Kidney (tissue), 13 donors: ENCODE measurements at regions not wholly inside any gene's neighbourhood (a gene's known extent, or its start where the extent isn't known, plus 50 kb on each side); places are given as distances from the start of the nearest gene placed in this dataset.

ENCODE experiments used
- DNase-seq, 5 donors: peaks; one replicate each; pipeline ENCODE4 v3.0.0-alpha.2; 2013 to 2020
- FAIRE-seq: peaks from 2 replicates; lab custom pipeline; 2012; peaks lifted over from hg19 to GRCh38; lab: Jason Lieb, UNC
- H3K27ac ChIP-seq, 2 donors: one replicate each; pipeline ENCODE4 v1.7.0; 2013; ENCODE audit warnings: low read depth in 2 of 2, low read length in 2 of 2, inconsistent platforms in 1 of 2
- H3K27me3 ChIP-seq: one replicate; pipeline ENCODE4 v1.7.1; 2013; ENCODE audit warnings: low read length, inconsistent platforms; ENCODE audit not compliant: control insufficient read depth, insufficient read depth
- H3K36me3 ChIP-seq, 3 donors: one replicate each; pipeline versions ENCODE4 v1.7.0 to v1.7.1; 2013; ENCODE audit warnings: low read length in 3 of 3, control low read depth in 1 of 3, inconsistent platforms in 1 of 3; ENCODE audit not compliant: insufficient read depth in 3 of 3, control insufficient read depth in 2 of 3
- H3K4me1 ChIP-seq, 3 donors: one replicate each; pipeline versions ENCODE4 v1.7.0 to v1.7.1; 2013; ENCODE audit warnings: low read length in 3 of 3, inconsistent platforms in 1 of 3, low read depth in 1 of 3; ENCODE audit not compliant: control insufficient read depth in 2 of 3, insufficient read depth in 2 of 3
- H3K4me3 ChIP-seq, 3 donors: one replicate each; pipeline versions ENCODE4 v1.7.0 to v1.8.1; 2013; ENCODE audit warnings: low read length in 3 of 3, control low read depth in 1 of 3, inconsistent platforms in 1 of 3
- H3K9ac ChIP-seq, 3 donors: one replicate each; pipeline versions ENCODE4 v1.7.0 to v1.7.1; 2013; ENCODE audit warnings: low read length in 3 of 3, control low read depth in 1 of 3, inconsistent platforms in 1 of 3
- H3K9me3 ChIP-seq, 3 donors: one replicate each; pipeline versions ENCODE4 v1.7.0 to v1.7.1; 2013; ENCODE audit warnings: low read length in 3 of 3, control low read depth in 1 of 3, inconsistent platforms in 1 of 3; ENCODE audit not compliant: control insufficient read depth in 2 of 3, insufficient read depth in 1 of 3
- intact Hi-C: fragments of 100-400 bp; cut with DNase I; formaldehyde crosslinking; loops from one replicate; pipeline ENCODE4 v1.11.1; 2022
- TF ChIP-seq, protein P1 (sequence below): IDR thresholded peaks from 3 replicates; pipeline ENCODE4 v1.5.1; 2012; ENCODE audit warnings: mild to moderate bottlenecking, moderate library complexity, borderline replicate concordance; ENCODE audit not compliant: insufficient read depth; ENCODE audit errors: extremely low read depth
- donor health status: control.
- donor health status: control.
- donor health status: control.
- donor health status: control.
- donor health status: control.
- donor health status: DM: yes; HTN: yes; CAD: no.
- donor health status: Normal renal cell carcinoma (clear cell type).

- no peaks in the 10 kb centered on the region for H3K9me3 ChIP-seq
- H3K9ac ChIP-seq, result no peak overlapping the region
- H3K27ac ChIP-seq, result no peak overlapping the region
- FAIRE-seq, result no peak
- TF ChIP-seq, protein P1, sequence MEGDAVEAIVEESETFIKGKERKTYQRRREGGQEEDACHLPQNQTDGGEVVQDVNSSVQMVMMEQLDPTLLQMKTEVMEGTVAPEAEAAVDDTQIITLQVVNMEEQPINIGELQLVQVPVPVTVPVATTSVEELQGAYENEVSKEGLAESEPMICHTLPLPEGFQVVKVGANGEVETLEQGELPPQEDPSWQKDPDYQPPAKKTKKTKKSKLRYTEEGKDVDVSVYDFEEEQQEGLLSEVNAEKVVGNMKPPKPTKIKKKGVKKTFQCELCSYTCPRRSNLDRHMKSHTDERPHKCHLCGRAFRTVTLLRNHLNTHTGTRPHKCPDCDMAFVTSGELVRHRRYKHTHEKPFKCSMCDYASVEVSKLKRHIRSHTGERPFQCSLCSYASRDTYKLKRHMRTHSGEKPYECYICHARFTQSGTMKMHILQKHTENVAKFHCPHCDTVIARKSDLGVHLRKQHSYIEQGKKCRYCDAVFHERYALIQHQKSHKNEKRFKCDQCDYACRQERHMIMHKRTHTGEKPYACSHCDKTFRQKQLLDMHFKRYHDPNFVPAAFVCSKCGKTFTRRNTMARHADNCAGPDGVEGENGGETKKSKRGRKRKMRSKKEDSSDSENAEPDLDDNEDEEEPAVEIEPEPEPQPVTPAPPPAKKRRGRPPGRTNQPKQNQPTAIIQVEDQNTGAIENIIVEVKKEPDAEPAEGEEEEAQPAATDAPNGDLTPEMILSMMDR, result no peak
- no peak overlapping the region for H3K4me3 ChIP-seq
- no peaks in the 10 kb centered on the region for H3K36me3 ChIP-seq
- intact Hi-C loops, result no loop called here
- DNase-seq, result no peak
- no peaks in the 10 kb centered on the region for H3K4me1 ChIP-seq
- H3K27me3 ChIP-seq, result no peaks in the 10 kb centered on the region
Measured at GRCh38 chr15:56844892-56845291, 73.6 kb upstream of the TCF12 start.

GRCh38 chr15:56844471-56844870 lies 74.0 kb upstream of the TCF12 start:
- Histone ChIP-seq H3K4me3 (no peak overlapping the region), H3K36me3 (no peaks in the 10 kb centered on the region), H3K27ac (no peak overlapping the region), H3K9me3 (no peaks in the 10 kb centered on the region), H3K4me1 (no peaks in the 10 kb centered on the region), H3K27me3 (no peaks in the 10 kb centered on the region), H3K9ac (no peak overlapping the region)
- DNase-seq (no peak), FAIRE-seq (no peak)
- TF ChIP-seq, protein P1, result no peak
- intact Hi-C loops, result no loop called here

GRCh38 chr15:56839641-56840040 lies 78.8 kb upstream of the TCF12 start:
- Histone ChIP-seq H3K36me3 (no peaks in the 10 kb centered on the region), H3K9me3 (no peaks in the 10 kb centered on the region), H3K9ac (no peak overlapping the region), H3K4me3 (no peak overlapping the region), H3K27me3 (no peaks in the 10 kb centered on the region), H3K27ac (no peak overlapping the region), H3K4me1 (no peaks in the 10 kb centered on the region)
- intact Hi-C loops, result no loop called here
- FAIRE-seq, result no peak
- no peak for DNase-seq
- TF ChIP-seq, protein P1, result no peak

GRCh38 chr15:56839099-56839498 lies 79.3 kb upstream of the TCF12 start:
- H3K9me3 ChIP-seq, result no peaks in the 10 kb centered on the region
- TF ChIP-seq, protein P1, result no peak
- FAIRE-seq, result no peak
- DNase-seq, result no peak
- intact Hi-C loops, result no loop called here
- no peak overlapping the region for H3K27ac ChIP-seq
- no peaks in the 10 kb centered on the region for H3K36me3 ChIP-seq
- no peak overlapping the region for H3K4me3 ChIP-seq
- H3K9ac ChIP-seq, result no peak overlapping the region
- no peaks in the 10 kb centered on the region for H3K27me3 ChIP-seq
- H3K4me1 ChIP-seq, result no peaks in the 10 kb centered on the region
